Esophagus mucosa (tissue), 1 donor: ENCODE measurements at regions not wholly inside any gene's neighbourhood (a gene's known extent, or its start where the extent isn't known, plus 50 kb on each side); places are given as distances from the start of the nearest gene placed in this dataset.
A peak's percentile ranks its signal among the peaks of the same experiment; 100 is the strongest.
"Not testable (repeated sequence)": the region's sequence is repeated elsewhere in the genome, so short reads cannot be mapped to it uniquely, and the experiment has no call there.

Source experiments
- ATAC-seq: fragments of 200-7000 bp; cut with Tn5 transposase; one replicate; pipeline ENCODE4 v1.9.1; 2020
- donor health status: DM: yes; HTN: yes; CAD: no.

DNA sequence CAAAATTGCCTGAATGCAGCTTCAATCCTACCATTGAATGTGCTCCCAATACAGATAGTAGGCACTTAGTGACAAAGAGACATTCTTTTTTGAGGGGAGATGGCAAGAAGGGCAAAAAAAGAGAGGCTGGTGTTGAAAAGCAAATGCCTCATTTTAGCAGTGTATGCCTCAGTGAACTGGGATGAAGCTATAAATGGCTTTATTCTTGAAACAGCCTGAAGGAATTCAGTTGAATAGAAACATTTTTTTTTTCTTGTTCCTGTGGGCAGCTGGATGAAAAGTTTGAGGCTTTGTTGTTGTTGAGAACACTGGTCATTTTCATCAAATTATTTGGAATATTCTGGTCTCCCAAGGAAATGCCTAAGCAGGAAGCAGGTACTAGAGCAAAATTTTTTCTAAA is 228.9 kb downstream of the RNF144A start:
- ATAC-seq: no peak

- ATAC-seq: no peak
Observed at GRCh38 chr2:7154656-7155055, 237.4 kb downstream of the RNF144A start.

GRCh38 chr2:7161501-7161900 is 244.3 kb downstream of the RNF144A start:
- ATAC-seq: no peak

GRCh38 chr2:7165736-7166135 is 248.5 kb downstream of the RNF144A start:
- no peak for ATAC-seq

- no peak for ATAC-seq
Observed at GRCh38 chr2:7167801-7168411, 250.7 kb downstream of the RNF144A start.

DNA sequence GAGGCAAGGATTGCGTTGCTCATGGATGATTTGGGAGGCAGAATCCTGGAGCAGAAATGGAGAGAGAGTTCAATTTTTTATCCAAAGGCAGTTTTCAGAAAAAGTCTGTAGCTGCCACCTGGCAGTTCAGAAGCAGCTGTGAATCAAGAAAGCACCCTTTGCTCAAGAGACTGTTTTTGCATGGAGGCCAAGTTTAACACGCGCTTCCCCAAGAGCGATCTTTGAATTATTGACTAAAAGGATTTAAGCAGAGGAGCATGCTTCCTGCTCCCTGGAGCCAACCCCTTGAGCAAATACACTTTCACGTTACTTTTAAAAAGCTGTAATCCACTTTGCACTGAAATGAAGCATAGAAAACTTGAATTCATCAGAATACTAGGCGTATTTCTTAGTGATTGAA is 252.4 kb downstream of the RNF144A start:
- no peak for ATAC-seq

- not testable (repeated sequence) for ATAC-seq
Observed at GRCh38 chr2:7178996-7179395, 261.8 kb downstream of the RNF144A start.

DNA sequence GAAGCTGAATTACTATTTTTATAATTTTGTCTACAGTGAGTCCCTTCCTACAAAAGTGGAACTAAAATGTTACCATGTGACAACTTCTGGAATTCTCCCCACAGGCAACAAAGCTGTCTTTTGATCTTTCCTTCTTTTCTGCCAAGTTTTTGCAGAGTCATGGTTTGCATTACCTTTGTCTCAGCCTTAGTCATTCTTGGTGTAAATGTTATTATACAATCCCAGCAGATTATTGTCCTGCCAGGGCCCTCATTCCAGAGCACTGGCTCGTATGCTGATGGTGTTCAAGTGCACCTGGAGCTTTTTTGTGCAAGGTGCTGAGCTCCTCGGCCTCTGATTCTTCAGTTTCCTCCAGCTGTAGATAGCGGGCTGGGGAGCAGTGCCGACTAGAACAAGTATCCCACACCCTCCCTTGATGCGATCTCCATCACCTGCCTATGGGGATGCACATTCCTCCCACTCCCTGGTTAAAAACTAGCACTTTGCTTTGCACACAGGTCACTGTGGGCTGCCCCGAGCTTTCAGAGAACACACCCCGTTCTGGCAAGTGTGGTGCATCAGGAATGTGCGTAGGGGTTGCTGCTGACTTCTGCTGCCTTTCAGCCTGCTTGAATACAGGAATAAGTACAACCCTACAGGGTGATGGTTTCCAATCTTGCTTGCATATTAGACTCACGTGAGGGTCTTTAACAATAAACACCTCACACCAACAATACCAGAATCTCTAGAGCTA is 263.6 kb downstream of the RNF144A start:
- ATAC-seq: peak; percentile 50

GRCh38 chr2:7182525-7182924 is 265.3 kb downstream of the RNF144A start:
- ATAC-seq: no peak

DNA sequence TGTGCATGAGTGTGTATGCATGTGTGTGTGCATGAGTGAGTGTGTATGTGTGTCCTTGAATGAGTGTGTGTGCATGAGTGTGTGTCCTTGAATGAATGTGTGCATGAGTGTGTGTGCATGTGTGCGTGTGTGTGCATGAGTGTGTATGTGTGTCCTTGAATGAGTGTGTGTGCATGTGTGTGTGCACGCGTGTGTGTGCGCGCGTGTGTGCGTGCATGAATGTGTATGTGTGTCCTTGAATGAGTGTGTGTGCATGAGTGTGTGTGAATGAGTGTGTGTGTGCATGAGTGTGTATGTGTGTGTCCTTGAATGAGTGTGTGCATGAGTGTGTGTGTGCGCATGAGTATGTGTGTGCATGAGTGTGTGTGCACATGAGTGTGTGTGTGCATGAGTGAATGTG is 271.9 kb downstream of the RNF144A start:
- no peak for ATAC-seq

DNA sequence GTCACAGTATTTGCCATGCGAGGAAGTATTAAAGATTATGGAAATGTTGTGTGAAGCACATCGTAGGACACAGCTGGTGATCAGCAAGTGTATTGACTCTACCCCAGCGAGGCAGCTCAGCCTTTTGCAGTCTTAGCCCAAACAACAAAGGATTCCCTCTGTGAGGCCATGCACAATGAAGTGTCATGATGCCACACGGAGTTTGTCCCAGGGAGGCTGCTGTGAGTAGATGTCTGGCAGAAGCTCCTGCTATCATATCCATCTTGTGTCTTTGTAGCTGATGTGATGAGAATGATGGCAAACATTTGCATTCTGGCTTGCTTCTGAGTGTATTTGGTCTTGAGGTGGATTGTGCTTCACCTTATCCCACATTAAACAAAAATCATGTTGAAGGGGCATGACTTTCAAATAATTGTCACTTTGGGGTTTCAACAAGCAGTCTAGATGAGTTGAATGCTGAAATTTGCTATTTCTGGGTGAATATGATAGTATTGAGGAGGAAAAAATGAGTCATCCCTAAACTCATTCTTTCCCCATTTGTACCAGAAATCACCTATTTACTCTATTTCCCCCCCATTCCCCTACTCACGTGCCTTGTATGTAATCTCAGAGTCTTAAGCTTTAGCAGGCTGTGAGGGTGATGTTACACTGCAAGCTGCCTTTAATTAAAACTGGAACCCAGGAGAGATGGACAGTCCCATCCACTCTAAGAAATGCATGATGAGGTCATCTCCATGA is 273.5 kb downstream of the RNF144A start:
- ATAC-seq: no peak

- no peak for ATAC-seq
Observed at GRCh38 chr2:7191932-7192331, 274.7 kb downstream of the RNF144A start.

DNA sequence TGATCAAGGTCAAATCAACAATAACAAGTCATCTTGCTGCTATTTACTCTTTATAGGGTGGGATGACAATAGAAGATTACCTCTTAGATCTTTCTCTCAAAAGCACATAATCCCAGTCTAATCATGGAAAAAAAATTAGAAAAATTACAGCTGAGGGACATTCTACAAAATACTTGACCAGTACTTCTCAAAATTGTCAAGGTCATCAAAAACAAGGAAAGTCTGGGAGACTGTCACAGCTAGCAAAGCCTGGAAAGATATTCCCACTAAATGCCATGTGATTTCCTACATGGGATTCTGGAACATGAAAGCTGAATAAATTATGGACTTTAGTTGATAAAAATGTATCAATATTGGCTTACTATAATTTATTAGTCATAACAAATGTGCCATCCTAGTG is 276.2 kb downstream of the RNF144A start:
- no peak for ATAC-seq

DNA sequence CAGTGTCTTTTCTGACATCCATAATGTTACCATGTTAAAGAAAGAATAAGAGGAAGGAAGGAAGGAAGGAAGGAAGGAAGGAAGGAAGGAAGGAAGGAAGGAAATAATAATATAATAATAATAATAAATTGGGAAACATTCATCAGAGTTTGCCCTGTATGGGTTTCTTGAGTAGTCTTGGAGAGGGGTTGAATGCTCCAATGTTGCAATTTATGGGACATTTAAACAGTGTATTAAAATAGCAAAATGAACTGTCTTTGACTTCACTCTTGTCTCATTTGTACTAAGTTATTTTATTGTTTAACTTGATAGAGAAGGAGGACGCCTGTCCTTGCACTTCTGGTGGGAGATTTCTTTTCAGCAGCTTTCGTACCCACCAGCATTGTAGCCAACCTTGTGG is 277.7 kb downstream of the RNF144A start:
- no peak for ATAC-seq

DNA sequence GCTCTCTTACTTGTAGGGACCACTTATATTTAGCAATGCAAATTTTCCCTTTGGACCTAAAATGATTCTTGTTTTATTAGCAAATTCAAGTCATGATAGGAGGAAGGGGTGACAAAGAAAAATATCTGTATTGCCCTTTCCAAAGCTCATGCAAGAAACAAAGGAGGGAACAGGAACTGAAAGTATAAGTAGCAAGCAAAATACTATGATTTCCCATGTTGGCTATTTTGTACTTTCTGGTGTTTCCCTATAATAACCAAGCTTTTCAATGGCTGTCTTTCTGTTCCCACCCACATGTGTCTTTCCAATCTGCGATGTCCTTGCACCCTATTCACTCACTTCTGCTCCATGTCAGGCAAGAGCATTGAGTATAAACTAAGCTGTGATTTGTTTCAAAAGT is 279.7 kb downstream of the RNF144A start:
- no peak for ATAC-seq

DNA sequence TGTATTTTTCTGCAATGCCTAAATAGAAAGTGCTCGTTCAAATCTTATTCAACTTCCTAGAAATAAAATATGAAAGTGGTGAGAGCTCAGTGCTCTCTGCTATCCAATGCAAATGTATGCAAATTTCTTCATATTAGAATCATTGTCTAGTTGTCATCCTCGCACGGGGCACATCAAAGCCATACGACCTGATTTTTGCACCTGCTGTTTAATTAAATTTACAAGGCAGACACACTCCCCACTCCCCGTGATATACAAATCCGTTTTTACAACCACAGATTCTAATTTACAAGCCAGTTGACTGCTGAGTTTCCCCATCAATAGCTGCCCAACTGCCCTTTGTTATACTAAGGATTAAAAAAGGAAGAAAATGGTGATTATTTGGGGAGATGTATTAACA is 284.6 kb downstream of the RNF144A start:
- no peak for ATAC-seq

DNA sequence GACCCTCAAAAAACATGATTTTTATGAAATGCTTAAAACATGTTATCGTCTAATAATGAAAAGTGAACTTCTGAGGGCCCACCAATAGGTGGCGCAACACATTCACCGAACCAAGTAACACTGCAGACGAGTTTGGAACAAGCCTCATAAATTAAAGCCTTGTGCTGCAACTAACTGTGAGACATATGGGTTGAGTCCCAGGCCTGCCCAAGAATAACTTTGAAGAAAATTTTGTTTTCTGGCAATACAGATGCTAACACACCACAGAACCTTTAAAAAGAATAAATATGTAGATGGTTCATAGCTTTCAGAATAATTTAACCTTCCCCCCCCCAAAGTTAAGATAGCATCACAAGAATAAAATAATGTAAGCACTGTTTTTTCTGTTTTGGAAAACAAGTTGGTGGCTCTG is 285.9 kb downstream of the RNF144A start:
- peak; percentile 59 for ATAC-seq

GRCh38 chr2:7205151-7205830 is 288.1 kb downstream of the RNF144A start:
- ATAC-seq: no peak

DNA sequence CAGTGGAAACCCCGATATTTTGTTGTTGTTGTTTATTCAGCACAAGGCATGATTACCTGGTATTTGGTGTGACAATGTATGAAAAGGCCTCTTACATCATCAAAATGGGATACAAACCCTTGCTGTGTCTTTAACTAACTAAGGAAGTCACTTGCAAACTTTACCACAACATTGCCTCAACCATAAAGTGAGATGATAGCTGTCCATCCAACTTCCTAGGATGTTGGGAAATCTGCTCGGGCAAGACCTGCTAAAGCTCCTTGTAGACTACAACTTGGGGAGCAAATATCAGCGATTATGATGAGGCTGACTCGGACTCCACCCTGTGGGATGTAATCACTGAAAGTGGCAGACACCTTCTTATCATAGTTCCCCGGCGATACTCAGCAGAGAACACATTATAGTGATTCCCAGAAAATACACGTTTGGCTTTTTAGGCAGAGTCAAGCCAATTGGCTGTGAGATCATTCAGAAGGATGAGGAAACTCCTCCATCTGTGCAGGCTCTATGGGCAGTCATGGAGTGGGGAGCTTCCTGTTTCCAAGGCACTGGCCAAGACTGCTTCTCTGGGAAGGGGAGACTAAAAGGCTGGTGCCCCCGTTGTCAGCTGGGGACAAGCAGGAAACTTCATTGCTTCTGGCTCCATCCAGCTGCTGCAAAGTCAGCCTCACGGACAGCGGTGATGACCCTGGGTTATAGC is 289.0 kb downstream of the RNF144A start:
- no peak for ATAC-seq

- ATAC-seq: no peak
Observed at GRCh38 chr2:7207631-7208030, 290.4 kb downstream of the RNF144A start.

GRCh38 chr2:7209757-7210555 is 292.7 kb downstream of the RNF144A start:
- no peak for ATAC-seq

DNA sequence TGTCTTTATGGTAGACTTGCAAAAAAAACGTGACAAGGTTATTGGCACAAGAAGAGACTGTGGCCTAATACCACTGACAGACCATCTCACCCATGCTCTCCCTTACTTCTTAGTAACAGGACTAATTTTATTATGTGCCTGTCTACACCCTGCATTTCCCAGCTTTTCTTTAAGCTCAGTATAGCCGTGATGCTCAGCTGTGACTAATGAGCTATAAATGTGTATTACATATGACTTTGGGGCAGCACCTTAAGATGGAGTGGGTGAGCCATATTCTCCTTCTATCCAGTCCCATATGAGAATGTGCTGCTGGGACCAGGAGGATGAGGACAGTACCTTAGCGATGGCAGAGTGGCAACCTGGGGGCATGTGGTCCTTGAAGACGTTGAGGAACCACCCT is 293.5 kb downstream of the RNF144A start:
- ATAC-seq: no peak
